Urinary bladder (tissue), 3 donors: ENCODE measurements at regions not wholly inside any gene's neighbourhood (a gene's known extent, or its start where the extent isn't known, plus 50 kb on each side); places are given as distances from the start of the nearest gene placed in this dataset.
"Not testable (repeated sequence)": the region's sequence is repeated elsewhere in the genome, so short reads cannot be mapped to it uniquely, and the experiment has no call there.

Experiments used
- DNase-seq: peaks from one replicate; pipeline ENCODE4 v3.0.0-alpha.2; 2015; ENCODE audit errors: extremely low spot score
- H3K27ac ChIP-seq: one replicate; pipeline ENCODE4 v1.5.1; 2013; ENCODE audit warnings: low read depth, mild to moderate bottlenecking, moderate library complexity
- H3K36me3 ChIP-seq: one replicate; pipeline ENCODE4 v1.6.1; 2013; ENCODE audit warnings: mild to moderate bottlenecking, moderate library complexity; ENCODE audit not compliant: insufficient read depth
- H3K4me1 ChIP-seq: one replicate; pipeline ENCODE4 v1.6.1; 2013; ENCODE audit warnings: mild to moderate bottlenecking, moderate library complexity; ENCODE audit not compliant: insufficient read depth
- H3K4me3 ChIP-seq: one replicate; pipeline ENCODE4 v1.5.1; 2013; ENCODE audit warnings: low read depth, low read length
- WGBS: extraction: QIAGEN DNeasy Blood & Tissue Kit; methylation state at CpG from one replicate; pipeline ENCODE4 v1.1.7; 2013; 5-methylcytosine and 5-hydroxymethylcytosine counted together
- donor health status: healthy with polysubstance abuse.
- donor health status: healthy.

GRCh38 chr7:68619526-68619925, 978.7 kb upstream of the AUTS2 start:
- WGBS: 59% methylated on average over 3 of the region's 3 CpGs
- no peak for DNase-seq

DNA sequence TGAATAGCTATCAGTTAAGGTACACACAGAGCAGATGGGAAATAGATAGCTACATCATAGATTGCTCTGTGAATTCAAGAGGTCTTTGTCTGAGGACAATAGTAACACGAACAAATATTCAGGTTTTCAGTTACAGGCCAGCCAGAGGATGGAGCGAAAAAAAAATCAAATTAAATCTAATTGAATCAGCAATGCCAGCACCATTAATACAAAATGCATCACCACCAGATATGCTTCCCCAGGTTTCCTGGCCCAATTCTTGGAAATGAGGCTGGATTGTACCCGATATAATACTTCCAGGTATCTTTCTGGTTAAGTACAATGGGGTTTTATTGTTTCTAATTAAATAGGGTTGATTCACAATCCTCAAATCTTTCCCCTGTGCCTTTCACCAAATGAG, 975.8 kb upstream of the AUTS2 start:
- no peak for DNase-seq
- Histone ChIP-seq H3K4me1 (no peaks in the 10 kb centered on the region), H3K27ac (no peak overlapping the region), H3K4me3 (no peak overlapping the region), H3K36me3 (no peaks in the 10 kb centered on the region)
- 86% methylated on average over 3 of the region's 3 CpGs for WGBS

More at GRCh38 chr7:68619526-68619925, 978.7 kb upstream of the AUTS2 start:
- no peak overlapping the region for H3K4me3 ChIP-seq
- H3K27ac ChIP-seq: no peak overlapping the region
- no peaks in the 10 kb centered on the region for H3K36me3 ChIP-seq
- H3K4me1 ChIP-seq: no peaks in the 10 kb centered on the region

- no peaks in the 10 kb centered on the region for H3K4me1 ChIP-seq
- H3K27ac ChIP-seq: no peak overlapping the region
- no peaks in the 10 kb centered on the region for H3K36me3 ChIP-seq
- DNase-seq: no peak
- H3K4me3 ChIP-seq: no peak overlapping the region
- 73% methylated on average over 1 of the region's 1 CpG for WGBS
Measured at GRCh38 chr7:68623030-68623429, 975.2 kb upstream of the AUTS2 start.

- no peak for DNase-seq
- Histone ChIP-seq H3K4me3 (no peak overlapping the region), H3K4me1 (no peaks in the 10 kb centered on the region), H3K27ac (no peak overlapping the region), H3K36me3 (no peaks in the 10 kb centered on the region)
- WGBS: 65% methylated on average over 2 of the region's 2 CpGs
Measured at GRCh38 chr7:68627247-68627864, 970.9 kb upstream of the AUTS2 start.

GRCh38 chr7:68630914-68631313, 967.4 kb upstream of the AUTS2 start:
- not testable (repeated sequence) for H3K36me3 ChIP-seq, H3K4me3 ChIP-seq, DNase-seq, H3K4me1 ChIP-seq, H3K27ac ChIP-seq
- WGBS: 96% methylated on average over 3 of the region's 3 CpGs

DNA sequence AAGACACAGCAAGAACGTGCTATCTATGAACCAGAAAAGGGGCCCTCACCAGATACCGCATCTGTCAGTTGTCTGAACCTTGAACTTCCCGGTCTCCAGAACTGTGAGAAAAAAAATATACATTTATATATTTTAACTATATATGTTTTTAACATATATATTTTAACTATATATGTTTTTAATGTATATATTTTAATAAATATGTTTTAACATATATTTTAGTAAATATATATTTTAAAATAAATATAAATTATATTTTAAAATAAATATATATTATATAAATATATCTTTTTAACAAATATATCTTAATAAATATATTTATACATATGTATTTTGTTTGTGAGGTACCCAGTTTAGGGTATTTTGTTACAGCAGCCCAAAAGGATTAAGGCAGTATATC, 958.2 kb upstream of the AUTS2 start:
- Histone ChIP-seq H3K4me3 (no peak overlapping the region), H3K4me1 (no peaks in the 10 kb centered on the region), H3K36me3 (no peaks in the 10 kb centered on the region), H3K27ac (no peak overlapping the region)
- 94% methylated on average over 3 of the region's 3 CpGs for WGBS
- DNase-seq: no peak

DNA sequence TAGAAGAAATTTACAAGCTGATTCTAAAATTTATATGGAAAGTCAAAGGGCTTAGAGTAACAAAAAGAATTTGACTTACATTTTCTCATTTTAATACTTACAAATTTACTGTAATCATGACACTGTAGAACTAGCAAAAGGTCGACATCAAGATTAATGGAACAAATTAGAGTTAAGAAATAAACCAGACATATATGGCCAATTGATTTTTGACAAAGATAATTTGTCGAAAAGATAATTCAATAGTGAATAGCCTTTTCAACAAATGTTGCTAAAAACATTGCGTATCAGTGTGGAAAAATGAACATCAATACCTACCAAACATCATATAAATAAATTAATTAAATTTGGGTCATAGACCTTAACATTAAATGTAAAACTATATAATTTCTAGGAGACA, 955.5 kb upstream of the AUTS2 start:
- Histone ChIP-seq H3K36me3 (no peaks in the 10 kb centered on the region), H3K4me1 (no peaks in the 10 kb centered on the region), H3K4me3 (no peak overlapping the region), H3K27ac (no peak overlapping the region)
- DNase-seq: no peak
- 82% methylated on average over 3 of the region's 3 CpGs for WGBS

- Histone ChIP-seq H3K4me1 (no peaks in the 10 kb centered on the region), H3K27ac (no peak overlapping the region), H3K36me3 (no peaks in the 10 kb centered on the region), H3K4me3 (no peak overlapping the region)
- WGBS: 79% methylated on average over 1 of the region's 1 CpG
- no peak for DNase-seq
Measured at GRCh38 chr7:68663392-68663791, 934.9 kb upstream of the AUTS2 start.

DNA sequence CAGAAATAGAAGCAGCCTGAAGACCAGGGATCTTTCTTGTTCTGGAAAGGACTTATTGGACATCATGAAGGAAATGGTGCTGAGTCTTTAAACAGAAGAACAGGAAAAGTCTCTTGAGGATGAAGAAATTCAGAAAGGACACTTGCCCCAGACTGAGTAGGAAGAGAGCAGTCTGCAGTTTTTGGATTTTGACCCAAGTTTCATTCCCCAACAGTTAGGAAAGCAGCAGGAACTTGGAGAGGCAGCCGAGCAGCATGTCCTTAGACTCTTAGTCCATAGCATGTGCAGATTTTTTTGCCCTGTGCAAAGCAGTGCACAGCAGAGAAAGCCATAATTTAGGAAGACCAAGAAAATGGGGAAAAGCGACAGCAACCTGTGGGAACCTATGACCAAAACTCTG, 927.2 kb upstream of the AUTS2 start:
- DNase-seq: no peak
- Histone ChIP-seq H3K27ac (no peak overlapping the region), H3K36me3 (no peaks in the 10 kb centered on the region), H3K4me1 (no peaks in the 10 kb centered on the region), H3K4me3 (no peak overlapping the region)
- 68% methylated on average over 2 of the region's 2 CpGs for WGBS

- Histone ChIP-seq H3K27ac (no peak overlapping the region), H3K4me3 (no peak overlapping the region), H3K4me1 (no peaks in the 10 kb centered on the region), H3K36me3 (no peaks in the 10 kb centered on the region)
- no peak for DNase-seq
- WGBS: 87% methylated on average over 2 of the region's 2 CpGs
Measured at GRCh38 chr7:68671671-68672070, 926.6 kb upstream of the AUTS2 start.

- no peak overlapping the region for H3K27ac ChIP-seq
- WGBS: 89% methylated on average over 3 of the region's 3 CpGs
Measured at GRCh38 chr7:68674826-68675225, 923.4 kb upstream of the AUTS2 start.

GRCh38 chr7:68676813-68677535, 921.3 kb upstream of the AUTS2 start:
- H3K4me1 ChIP-seq: no peaks in the 10 kb centered on the region
- H3K27ac ChIP-seq: no peak overlapping the region
- peak; percentile 31 for DNase-seq
- no peak overlapping the region for H3K4me3 ChIP-seq
- 79% methylated on average over 13 of the region's 13 CpGs for WGBS
- no peaks in the 10 kb centered on the region for H3K36me3 ChIP-seq

More at GRCh38 chr7:68674826-68675225, 923.4 kb upstream of the AUTS2 start:
- Histone ChIP-seq H3K4me1 (no peaks in the 10 kb centered on the region), H3K36me3 (no peaks in the 10 kb centered on the region), H3K4me3 (no peak overlapping the region)
- DNase-seq: no peak

- DNase-seq: no peak
- H3K4me1 ChIP-seq: no peaks in the 10 kb centered on the region
- no peak overlapping the region for H3K27ac ChIP-seq
- WGBS: 90% methylated on average over 4 of the region's 4 CpGs
- H3K4me3 ChIP-seq: no peak overlapping the region
- no peaks in the 10 kb centered on the region for H3K36me3 ChIP-seq
Measured at GRCh38 chr7:68678196-68678595, 920.1 kb upstream of the AUTS2 start.

GRCh38 chr7:68679459-68680234, 918.6 kb upstream of the AUTS2 start:
- Histone ChIP-seq H3K36me3 (no peaks in the 10 kb centered on the region), H3K27ac (no peak overlapping the region), H3K4me1 (no peaks in the 10 kb centered on the region), H3K4me3 (no peak overlapping the region)
- WGBS: 84% methylated on average over 7 of the region's 7 CpGs
- no peak for DNase-seq
